ENCODE measurements at regions not wholly inside any gene's neighbourhood (a gene's known extent, or its start where the extent isn't known, plus 50 kb on each side); places are given as distances from the start of the nearest gene placed in this dataset.

- TF ChIP-seq CTCF (IDR thresholded peaks at IDR 0.05) (no peak), POLR2A (IDR thresholded peaks at IDR 0.05; ENCODE audit: low read length) (no peak), BHLHE40 (IDR thresholded peaks at IDR 0.05; ENCODE audit: low read depth, low read length) (no peak), MAFK (IDR thresholded peaks at IDR 0.05; ENCODE audit: partially characterized antibody) (no peak), TP53 (CRISPR knock-in tag; IDR thresholded peaks at IDR 0.05) (no peak), EHMT2 (IDR thresholded peaks at IDR 0.05; ENCODE audit: low read depth) (no peak), POLR2AphosphoS2 (conservative IDR thresholded peaks at IDR 0.05; ENCODE audit: low read length) (no peak), EP300 (IDR thresholded peaks at IDR 0.05) (no peak), ZFP36 (IDR thresholded peaks at IDR 0.05; ENCODE audit: borderline replicate concordance, partially characterized antibody) (no peak), RNF2 (IDR thresholded peaks at IDR 0.05; ENCODE audit: borderline replicate concordance, low read depth) (no peak), SMC3 (IDR thresholded peaks at IDR 0.05) (no peak), USF2 (IDR thresholded peaks at IDR 0.05) (no peak)
These were observed 702.3 kb downstream of the BRINP3 start for GRCh38 chr1:189775343-189775742.

Data from A549 (cell line).